A673 (cell line): ENCODE measurements at regions not wholly inside any gene's neighbourhood (a gene's known extent, or its start where the extent isn't known, plus 50 kb on each side); places are given as distances from the start of the nearest gene placed in this dataset.

Source experiments
- EZH2 ChIP-seq: fragments of 200-600 bp; sonication (generic); IDR thresholded peaks from 2 replicates; pipeline ENCODE4 v1.6.1; 2017; ENCODE audit warnings: borderline replicate concordance, low read depth, mild to moderate bottlenecking, mixed read lengths, antibody characterized with exemption, low read length; ENCODE audit not compliant: poor library complexity, severe bottlenecking
- TF ChIP-seq, protein P1 (sequence below): fragments of 300-800, 200-600 bp; sonication (generic); conservative IDR thresholded peaks from 2 replicates; pipeline ENCODE4 v1.5.1; 2017; ENCODE audit warnings: low read depth, mild to moderate bottlenecking, antibody characterized with exemption, low read length, moderate library complexity, mixed read lengths

DNA sequence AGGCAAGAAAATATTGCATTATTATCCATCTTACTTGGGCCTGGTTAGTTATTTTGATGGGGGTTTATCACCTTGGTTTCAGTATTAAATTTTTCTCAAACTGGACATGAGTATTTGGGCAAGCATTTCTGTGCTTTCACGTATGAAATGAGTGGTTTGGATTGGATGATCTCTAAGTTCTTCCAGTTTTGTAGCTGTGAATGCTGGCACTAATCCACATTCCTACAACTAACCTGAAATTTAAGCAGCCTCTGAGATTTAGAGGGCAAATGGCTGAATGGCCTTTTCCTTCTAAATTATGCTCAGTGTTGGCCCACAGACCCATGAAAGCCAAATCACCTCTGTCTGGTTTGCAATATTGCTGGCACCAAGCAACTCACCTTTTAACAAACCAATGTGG lies 475.0 kb upstream of the B3GALT2 start:
- TF ChIP-seq, protein P1, sequence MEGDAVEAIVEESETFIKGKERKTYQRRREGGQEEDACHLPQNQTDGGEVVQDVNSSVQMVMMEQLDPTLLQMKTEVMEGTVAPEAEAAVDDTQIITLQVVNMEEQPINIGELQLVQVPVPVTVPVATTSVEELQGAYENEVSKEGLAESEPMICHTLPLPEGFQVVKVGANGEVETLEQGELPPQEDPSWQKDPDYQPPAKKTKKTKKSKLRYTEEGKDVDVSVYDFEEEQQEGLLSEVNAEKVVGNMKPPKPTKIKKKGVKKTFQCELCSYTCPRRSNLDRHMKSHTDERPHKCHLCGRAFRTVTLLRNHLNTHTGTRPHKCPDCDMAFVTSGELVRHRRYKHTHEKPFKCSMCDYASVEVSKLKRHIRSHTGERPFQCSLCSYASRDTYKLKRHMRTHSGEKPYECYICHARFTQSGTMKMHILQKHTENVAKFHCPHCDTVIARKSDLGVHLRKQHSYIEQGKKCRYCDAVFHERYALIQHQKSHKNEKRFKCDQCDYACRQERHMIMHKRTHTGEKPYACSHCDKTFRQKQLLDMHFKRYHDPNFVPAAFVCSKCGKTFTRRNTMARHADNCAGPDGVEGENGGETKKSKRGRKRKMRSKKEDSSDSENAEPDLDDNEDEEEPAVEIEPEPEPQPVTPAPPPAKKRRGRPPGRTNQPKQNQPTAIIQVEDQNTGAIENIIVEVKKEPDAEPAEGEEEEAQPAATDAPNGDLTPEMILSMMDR: no peak
- TF ChIP-seq EZH2: no peak
